ENCODE measurements at regions not wholly inside any gene's neighbourhood (a gene's known extent, or its start where the extent isn't known, plus 50 kb on each side); places are given as distances from the start of the nearest gene placed in this dataset.

DNA sequence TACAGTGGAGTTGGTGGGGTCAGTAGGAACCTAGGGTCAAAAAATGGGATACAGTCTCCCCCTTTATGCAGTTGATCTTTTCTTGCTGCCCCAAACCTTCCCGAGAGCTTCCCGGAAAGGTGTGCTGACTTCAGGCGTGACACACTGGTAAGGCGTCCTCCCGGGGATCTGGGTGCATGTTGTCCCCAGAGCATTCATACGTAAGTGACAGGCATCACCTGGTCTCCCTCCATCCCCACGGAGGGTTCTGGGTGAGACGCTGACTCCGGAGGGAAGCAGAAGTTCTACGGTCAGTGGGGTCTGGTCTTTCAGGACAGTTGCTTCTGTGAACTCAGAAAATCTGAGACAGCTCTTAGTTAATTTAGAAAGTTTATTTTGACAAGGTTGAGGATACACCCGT lies 159.6 kb upstream of the RTL1 start:
- TF ChIP-seq CTCF (IDR thresholded peaks at IDR 0.05) (no peak), POLR2A (IDR thresholded peaks at IDR 0.05; ENCODE audit: low read depth) (no peak)
